H9 (cell line): ENCODE measurements at regions not wholly inside any gene's neighbourhood (a gene's known extent, or its start where the extent isn't known, plus 50 kb on each side); places are given as distances from the start of the nearest gene placed in this dataset.

ENCODE experiments used
- DNase-seq: peaks from one replicate; pipeline ENCODE4 v3.0.0-alpha.2; 2017
- H2AFZ ChIP-seq: one replicate; pipeline ENCODE4 v1.6.1; 2013; ENCODE audit warnings: mild to moderate bottlenecking, low read length, control low read depth, moderate library complexity
- H2AK5ac ChIP-seq: 2 replicates; pipeline ENCODE4 v1.6.1; 2013; ENCODE audit warnings: low read length, control low read depth, mixed read lengths; ENCODE audit not compliant: insufficient read length
- H2BK120ac ChIP-seq: one replicate; pipeline ENCODE4 v1.6.1; 2013; ENCODE audit warnings: low read depth, mild to moderate bottlenecking, low read length, control low read depth, inconsistent platforms; ENCODE audit not compliant: poor library complexity, severe bottlenecking
- H2BK12ac ChIP-seq: 2 replicates; pipeline ENCODE4 v1.6.1; 2013; ENCODE audit warnings: low read length, control low read depth, mixed read lengths, low read depth; ENCODE audit not compliant: insufficient read length
- H2BK15ac ChIP-seq: 2 replicates; pipeline ENCODE4 v1.6.1; 2013; ENCODE audit warnings: low read depth, low read length, control low read depth
- H2BK20ac ChIP-seq: one replicate; pipeline ENCODE4 v1.6.1; 2013; ENCODE audit warnings: low read depth, mild to moderate bottlenecking, low read length, control low read depth, inconsistent platforms; ENCODE audit not compliant: poor library complexity, severe bottlenecking
- H2BK5ac ChIP-seq: 2 replicates; pipeline ENCODE4 v1.6.1; 2013; ENCODE audit warnings: low read length, control low read depth, mixed read lengths; ENCODE audit not compliant: insufficient read length
- H3K14ac ChIP-seq: 2 replicates; pipeline ENCODE4 v1.6.1; 2013; ENCODE audit warnings: low read length, control low read depth; ENCODE audit not compliant: insufficient read depth
- H3K18ac ChIP-seq: 2 replicates; pipeline ENCODE4 v1.6.1; 2013; ENCODE audit warnings: low read depth, mild to moderate bottlenecking, mixed read lengths, low read length, control low read depth; ENCODE audit not compliant: insufficient read length
- H3K23ac ChIP-seq: 2 replicates; pipeline ENCODE4 v1.6.1; 2013; ENCODE audit warnings: low read length, control low read depth, mixed read lengths, low read depth; ENCODE audit not compliant: insufficient read length
- H3K23me2 ChIP-seq: 2 replicates; pipeline ENCODE4 v1.6.1; 2013; ENCODE audit warnings: low read depth, mild to moderate bottlenecking, mixed read lengths, low read length, control low read depth; ENCODE audit not compliant: insufficient read length, poor library complexity, severe bottlenecking
- H3K27ac ChIP-seq: 2 replicates; pipeline ENCODE4 v1.5.1; 2013; ENCODE audit warnings: low read length, control low read depth, mixed read lengths, low read depth; ENCODE audit not compliant: insufficient read length
- H3K27me3 ChIP-seq: 2 replicates; pipeline ENCODE4 v1.6.1; 2013; ENCODE audit warnings: low read length, control low read depth, inconsistent platforms; ENCODE audit not compliant: insufficient read depth
- H3K4ac ChIP-seq: 2 replicates; pipeline ENCODE4 v1.6.1; 2013; ENCODE audit warnings: low read depth, mild to moderate bottlenecking, control low read depth, inconsistent platforms, low read length, moderate library complexity
- H3K4me1 ChIP-seq: 2 replicates; pipeline ENCODE4 v1.6.1; 2013; ENCODE audit warnings: low read length, control low read depth, inconsistent platforms; ENCODE audit not compliant: insufficient read depth
- H3K4me2 ChIP-seq: 2 replicates; pipeline ENCODE4 v1.6.1; 2013; ENCODE audit warnings: low read length, control low read depth, mixed read lengths; ENCODE audit not compliant: insufficient read length, insufficient read depth
- H3K56ac ChIP-seq: 2 replicates; pipeline ENCODE4 v1.6.1; 2013; ENCODE audit warnings: low read depth, mild to moderate bottlenecking, mixed read lengths, low read length, control low read depth; ENCODE audit not compliant: insufficient read length
- H3K79me1 ChIP-seq: 2 replicates; pipeline ENCODE4 v1.6.1; 2013; ENCODE audit warnings: low read depth, mild to moderate bottlenecking, moderate library complexity, low read length, control low read depth, inconsistent platforms; ENCODE audit not compliant: insufficient read depth, poor library complexity, severe bottlenecking
- H3K79me2 ChIP-seq: 2 replicates; pipeline ENCODE4 v1.6.1; 2013; ENCODE audit warnings: low read length, control low read depth, inconsistent platforms; ENCODE audit not compliant: insufficient read depth
- H3K9ac ChIP-seq: 2 replicates; pipeline ENCODE4 v1.6.1; 2013; ENCODE audit warnings: low read length, control low read depth, mixed read lengths; ENCODE audit not compliant: insufficient read length; ENCODE audit errors: extremely low read depth
- H3K9me3 ChIP-seq: one replicate; pipeline ENCODE4 v1.6.1; 2013; ENCODE audit warnings: low read depth, low read length, inconsistent platforms; ENCODE audit not compliant: control insufficient read depth
- H3T11ph ChIP-seq: one replicate; pipeline ENCODE4 v1.6.1; 2013; ENCODE audit warnings: mild to moderate bottlenecking, low read length, control low read depth, inconsistent platforms
- H4K20me1 ChIP-seq: one replicate; pipeline ENCODE4 v1.6.1; 2013; ENCODE audit not compliant: control insufficient read depth, insufficient read length, insufficient read depth
- H4K5ac ChIP-seq: 2 replicates; pipeline ENCODE4 v1.6.1; 2013; ENCODE audit warnings: low read depth, mild to moderate bottlenecking, mixed read lengths, low read length, control low read depth; ENCODE audit not compliant: insufficient read length
- H4K8ac ChIP-seq: replicated peaks from 2 replicates; pipeline ENCODE4 v1.6.1; 2013; ENCODE audit warnings: low read length, control low read depth, mixed read lengths, low read depth; ENCODE audit not compliant: insufficient read length
- H4K91ac ChIP-seq: 2 replicates; pipeline ENCODE4 v1.6.1; 2013; ENCODE audit warnings: low read depth, mild to moderate bottlenecking, moderate library complexity, mixed read lengths, low read length, control low read depth; ENCODE audit not compliant: insufficient read length
- H3K27ac Mint-ChIP-seq, 3 experiments: 2 replicates in 2 of 3; 3 replicates in 1 of 3; pipeline ENCODE4 v1.8.0; 2020 to 2021; ENCODE audit warnings: mixed read lengths in 3 of 3, mild to moderate bottlenecking in 1 of 3, moderate library complexity in 1 of 3
- H3K27me3 Mint-ChIP-seq: 2 replicates; pipeline ENCODE4 v1.8.0; 2021; ENCODE audit warnings: low read depth, mild to moderate bottlenecking, moderate library complexity, mixed read lengths
- H3K36me3 Mint-ChIP-seq, 3 experiments: 2 replicates in 2 of 3; 3 replicates in 1 of 3; pipeline ENCODE4 v1.8.0; 2020 to 2021; ENCODE audit warnings: low read depth in 3 of 3, mixed read lengths in 3 of 3; ENCODE audit not compliant: insufficient read depth in 1 of 3
- H3K4me1 Mint-ChIP-seq, 2 experiments: 2 replicates each; pipeline ENCODE4 v1.8.0; 2020; ENCODE audit warnings: mixed read lengths in 2 of 2
- H3K4me3 Mint-ChIP-seq, 2 experiments: 2 replicates in 1 of 2; 3 replicates in 1 of 2; pipeline ENCODE4 v1.8.0; 2020 to 2021; ENCODE audit warnings: mild to moderate bottlenecking in 2 of 2, mixed read lengths in 2 of 2, moderate library complexity in 1 of 2
- H3K9me3 Mint-ChIP-seq, 2 experiments: 2 replicates in 1 of 2; 3 replicates in 1 of 2; pipeline ENCODE4 v1.8.0; 2020; ENCODE audit warnings: mild to moderate bottlenecking in 2 of 2, mixed read lengths in 2 of 2, moderate library complexity in 1 of 2
- CTCF ChIP-seq: fragments of 200-600 bp; sonication (generic); conservative IDR thresholded peaks from 3 replicates; pipeline ENCODE4 v1.8.0; 2021; ENCODE audit warnings: antibody characterized with exemption, mild to moderate bottlenecking
- WGBS: extraction: QIAGEN DNeasy Blood & Tissue Kit; methylation state at CpG from one replicate; pipeline ENCODE4 v1.1.7; 2013; ENCODE audit warnings: missing lambda C conversion rate, low lambda C conversion rate, mixed read lengths; ENCODE audit not compliant: insufficient read length; ENCODE audit errors: extremely low coverage; 5-methylcytosine and 5-hydroxymethylcytosine counted together

- Histone ChIP-seq H2BK5ac (no peak overlapping the region), H3K14ac (no peak overlapping the region), H3T11ph (no peak overlapping the region), H3K4me1 (no peaks in the 10 kb centered on the region; the same call in 1 of the 2 replicates), H3K18ac (no peak overlapping the region), H3K27me3 (no peaks in the 10 kb centered on the region), H3K27ac (no peak overlapping the region), H3K56ac (no peak overlapping the region), H3K4me2 (no peak overlapping the region), H4K91ac (no peak overlapping the region), H4K8ac (no peak overlapping the region), H4K5ac (no peak overlapping the region), H3K4ac (no peak overlapping the region), H2BK15ac (no peak overlapping the region), H3K79me1 (no peaks in the 10 kb centered on the region), H3K23me2 (no peaks in the 10 kb centered on the region), H2AFZ (no peak overlapping the region), H4K20me1 (no peaks in the 10 kb centered on the region), H2BK20ac (no peak overlapping the region), H3K23ac (no peak overlapping the region), H3K79me2 (no peaks in the 10 kb centered on the region), H2AK5ac (no peak overlapping the region), H2BK12ac (no peak overlapping the region), H3K9ac (no peak overlapping the region), H3K9me3 (no peaks in the 10 kb centered on the region), H2BK120ac (no peak overlapping the region)
- no peak for TF ChIP-seq CTCF
- no peaks in the 10 kb centered on the region; a peak in 2 of 7 replicates for H3K36me3 Mint-ChIP-seq
- H3K27ac Mint-ChIP-seq: no peak overlapping the region; a peak in 1 of 7 replicates
- WGBS: no CpG with 5 or more reads among the region's 11 CpGs
- H3K27me3 Mint-ChIP-seq: peaks cover 1% of the 10 kb centered on the region
- DNase-seq: peak; percentile 34
- H3K4me3 Mint-ChIP-seq: no peak overlapping the region
- H3K4me1 Mint-ChIP-seq: peaks cover 17 to 18% of the 10 kb centered on the region in 2 experiments
- H3K9me3 Mint-ChIP-seq: peaks cover 0 to 3% of the 10 kb centered on the region in 2 experiments; a peak in 1 of 5 replicates
Observed at GRCh38 chr16:65666132-65666941, 544.5 kb upstream of the CDH11 start.
